ENCODE measurements at regions not wholly inside any gene's neighbourhood (a gene's known extent, or its start where the extent isn't known, plus 50 kb on each side); places are given as distances from the start of the nearest gene placed in this dataset.
"Not testable (repeated sequence)": the region's sequence is repeated elsewhere in the genome, so short reads cannot be mapped to it uniquely, and the experiment has no call there.

DNA sequence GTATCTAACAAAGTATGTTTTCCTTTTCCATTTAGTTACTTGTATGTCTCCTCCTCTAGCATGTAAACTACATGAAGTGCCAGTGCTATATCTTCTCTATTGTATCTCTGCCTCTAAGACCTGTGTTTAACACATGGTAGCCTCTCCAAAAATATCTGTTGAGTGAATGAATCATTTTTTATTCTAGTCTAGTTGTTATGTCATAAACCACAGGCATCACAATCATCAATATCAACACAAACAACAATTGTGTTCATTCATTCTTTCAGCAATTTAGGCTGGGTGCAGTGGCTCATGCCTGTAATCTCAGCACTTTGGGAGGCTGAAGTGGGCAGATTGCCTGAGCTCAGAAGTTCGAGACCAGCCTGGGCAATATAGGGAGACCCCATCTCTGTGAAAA is 111.6 kb upstream of the EYA4 start:
- H3K9me3 Mint-ChIP-seq (ENCODE audit: low read depth) = no peaks in the 10 kb centered on the region
- no peak for DNase-seq (ENCODE audit: low spot score, unreplicated experiment)
- H3K27ac Mint-ChIP-seq = no peak overlapping the region
- TF ChIP-seq, protein P1, sequence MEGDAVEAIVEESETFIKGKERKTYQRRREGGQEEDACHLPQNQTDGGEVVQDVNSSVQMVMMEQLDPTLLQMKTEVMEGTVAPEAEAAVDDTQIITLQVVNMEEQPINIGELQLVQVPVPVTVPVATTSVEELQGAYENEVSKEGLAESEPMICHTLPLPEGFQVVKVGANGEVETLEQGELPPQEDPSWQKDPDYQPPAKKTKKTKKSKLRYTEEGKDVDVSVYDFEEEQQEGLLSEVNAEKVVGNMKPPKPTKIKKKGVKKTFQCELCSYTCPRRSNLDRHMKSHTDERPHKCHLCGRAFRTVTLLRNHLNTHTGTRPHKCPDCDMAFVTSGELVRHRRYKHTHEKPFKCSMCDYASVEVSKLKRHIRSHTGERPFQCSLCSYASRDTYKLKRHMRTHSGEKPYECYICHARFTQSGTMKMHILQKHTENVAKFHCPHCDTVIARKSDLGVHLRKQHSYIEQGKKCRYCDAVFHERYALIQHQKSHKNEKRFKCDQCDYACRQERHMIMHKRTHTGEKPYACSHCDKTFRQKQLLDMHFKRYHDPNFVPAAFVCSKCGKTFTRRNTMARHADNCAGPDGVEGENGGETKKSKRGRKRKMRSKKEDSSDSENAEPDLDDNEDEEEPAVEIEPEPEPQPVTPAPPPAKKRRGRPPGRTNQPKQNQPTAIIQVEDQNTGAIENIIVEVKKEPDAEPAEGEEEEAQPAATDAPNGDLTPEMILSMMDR (IDR thresholded peaks at IDR 0.05; ENCODE audit: unreplicated experiment) = no peak
- H3K36me3 Mint-ChIP-seq (ENCODE audit: insufficient read depth) = no peaks in the 10 kb centered on the region
- no peak overlapping the region for H3K4me3 Mint-ChIP-seq (ENCODE audit: low read depth)
- H3K27me3 Mint-ChIP-seq = peaks cover 6% of the 10 kb centered on the region
- peaks cover 9% of the 10 kb centered on the region for H3K4me1 Mint-ChIP-seq (ENCODE audit: low read depth)

DNA sequence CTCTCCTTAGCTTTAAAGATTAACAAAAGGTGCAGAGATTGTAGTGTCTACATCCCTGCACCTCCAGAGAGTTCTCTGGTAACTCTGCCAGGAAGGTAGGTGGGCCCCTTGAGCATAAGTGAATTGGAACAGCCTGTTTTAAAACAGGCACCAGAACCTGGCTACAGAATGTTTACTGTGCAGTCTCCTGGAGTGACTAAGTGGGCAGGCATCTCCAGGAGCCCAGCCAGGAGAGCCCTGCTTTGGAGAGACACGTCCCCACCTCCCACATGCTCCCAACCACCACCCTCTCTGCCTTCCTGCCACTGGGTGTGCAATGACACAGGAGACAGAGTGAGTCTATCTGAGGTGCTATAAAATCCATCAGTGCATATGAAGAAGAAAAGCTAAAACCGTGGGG is 110.3 kb upstream of the EYA4 start:
- H3K27me3 Mint-ChIP-seq = peaks cover 6% of the 10 kb centered on the region
- no peak overlapping the region for H3K27ac Mint-ChIP-seq
- TF ChIP-seq, protein P1 (IDR thresholded peaks at IDR 0.05; ENCODE audit: unreplicated experiment) = no peak
- no peak for DNase-seq (ENCODE audit: low spot score, unreplicated experiment)
- no peak overlapping the region for H3K4me3 Mint-ChIP-seq (ENCODE audit: low read depth)
- H3K4me1 Mint-ChIP-seq (ENCODE audit: low read depth) = peaks cover 9% of the 10 kb centered on the region
- H3K36me3 Mint-ChIP-seq (ENCODE audit: insufficient read depth) = no peaks in the 10 kb centered on the region
- H3K9me3 Mint-ChIP-seq (ENCODE audit: low read depth) = no peaks in the 10 kb centered on the region

DNA sequence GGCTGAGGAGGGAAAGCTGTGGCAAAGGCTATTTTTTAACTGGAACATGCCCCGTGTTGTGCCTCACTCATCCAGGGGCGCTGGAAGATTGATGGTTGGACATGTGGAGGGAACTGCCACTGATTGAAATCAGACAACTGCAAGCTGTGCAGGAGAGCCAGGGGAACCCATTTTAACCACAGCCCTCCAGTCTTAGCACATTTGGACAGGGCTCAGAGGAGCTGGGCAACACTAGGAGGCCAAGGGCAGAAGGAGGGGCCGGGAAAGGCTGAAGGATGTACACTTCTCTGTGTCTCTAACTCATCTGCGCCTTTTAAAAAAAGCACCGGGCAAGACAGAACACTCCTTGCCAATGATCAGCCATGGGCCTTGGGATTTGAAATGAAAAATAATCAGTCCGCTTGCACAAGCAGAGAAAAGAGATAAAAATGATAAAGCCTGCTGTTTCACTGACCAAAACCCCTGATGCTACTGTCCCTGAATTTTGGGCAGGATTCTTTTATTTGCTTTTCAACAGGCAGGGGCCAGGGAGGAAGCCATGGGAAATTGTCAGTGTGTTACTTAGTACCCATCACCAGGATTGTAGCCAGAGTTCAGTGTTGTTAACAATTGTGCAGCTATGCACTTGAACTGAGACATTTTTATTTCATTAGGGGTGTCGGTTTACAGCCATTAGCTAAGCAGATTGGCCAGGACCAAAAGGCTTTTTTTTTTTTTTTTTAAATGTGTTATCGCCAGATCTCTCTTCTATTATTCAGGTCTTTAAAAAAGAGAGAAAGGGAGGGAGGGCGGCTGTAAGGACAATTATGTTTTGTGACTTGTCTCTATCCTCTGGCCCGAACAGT is 109.3 kb upstream of the EYA4 start:
- Mint-ChIP-seq H3K4me3 (ENCODE audit: low read depth) (no peak overlapping the region), H3K27me3 (peaks cover 6% of the 10 kb centered on the region), H3K4me1 (ENCODE audit: low read depth) (peaks cover 14% of the 10 kb centered on the region), H3K36me3 (ENCODE audit: insufficient read depth) (no peaks in the 10 kb centered on the region), H3K27ac (peak overlapping the region; percentile 50), H3K9me3 (ENCODE audit: low read depth) (no peaks in the 10 kb centered on the region)
- TF ChIP-seq, protein P1 (IDR thresholded peaks at IDR 0.05; ENCODE audit: unreplicated experiment) = no peak
- DNase-seq (ENCODE audit: low spot score, unreplicated experiment) = no peak

DNA sequence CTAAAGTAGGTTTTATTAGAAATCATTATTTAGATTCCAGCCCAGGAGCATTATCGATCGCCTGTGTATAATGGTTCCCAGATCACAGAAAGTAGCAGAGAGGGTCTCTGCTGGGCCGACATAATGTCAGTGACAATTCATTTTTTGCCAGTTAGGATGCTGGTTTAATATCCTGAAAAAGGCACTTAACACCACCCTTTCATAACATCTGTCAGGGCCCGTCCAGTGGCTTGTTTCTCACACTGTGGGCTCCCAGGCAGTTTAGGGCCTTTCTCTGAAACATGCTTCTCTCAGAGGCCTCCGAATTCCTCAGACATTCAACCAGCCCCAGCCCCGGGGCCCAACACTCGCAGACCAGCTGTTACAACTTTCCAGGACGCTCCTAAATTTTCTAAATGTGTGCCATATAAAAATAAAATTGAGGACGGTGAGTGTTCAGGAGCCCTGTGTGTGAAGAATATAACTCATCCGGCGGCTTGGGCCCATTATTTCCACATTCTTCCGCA is 108.6 kb upstream of the EYA4 start:
- no peak overlapping the region for H3K4me3 Mint-ChIP-seq (ENCODE audit: low read depth)

DNA sequence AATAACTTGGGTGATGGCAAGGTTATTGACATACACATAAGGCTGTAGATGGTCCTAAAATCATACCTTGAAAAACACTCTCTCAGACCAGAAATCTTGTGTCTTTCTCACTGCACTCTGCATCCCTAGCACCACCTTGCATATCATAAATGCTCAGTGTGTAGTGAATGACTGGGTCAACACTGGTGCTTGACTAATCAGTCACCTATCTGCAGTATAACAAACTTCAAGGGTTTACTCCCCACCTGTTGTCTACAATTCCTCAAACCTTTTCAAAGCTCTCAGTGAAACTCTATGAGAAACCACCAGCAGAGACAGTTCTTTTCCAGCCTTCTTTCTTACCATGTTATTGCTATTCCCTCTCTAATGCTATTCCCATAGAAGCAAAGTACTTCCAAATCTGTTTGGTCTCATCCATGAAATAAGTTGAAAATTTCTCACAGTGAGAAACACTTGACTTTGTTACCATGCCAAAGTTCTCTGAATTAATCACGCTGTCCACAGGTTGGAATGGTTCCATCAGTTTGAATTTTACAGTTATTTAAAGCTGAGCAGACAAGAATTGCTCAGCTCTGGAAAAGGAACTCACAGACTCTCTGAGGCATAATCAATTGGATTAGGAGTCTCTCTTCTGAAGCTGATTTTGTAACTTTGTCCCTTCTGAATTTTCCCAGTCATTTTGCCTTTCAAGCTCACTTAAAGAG is 104.8 kb upstream of the EYA4 start:
- TF ChIP-seq, protein P1 (IDR thresholded peaks at IDR 0.05; ENCODE audit: unreplicated experiment) = no peak
- H3K9me3 Mint-ChIP-seq (ENCODE audit: low read depth) = no peaks in the 10 kb centered on the region
- DNase-seq (ENCODE audit: low spot score, unreplicated experiment) = no peak
- no peak overlapping the region for H3K4me3 Mint-ChIP-seq (ENCODE audit: low read depth)
- H3K27ac Mint-ChIP-seq = no peak overlapping the region
- H3K27me3 Mint-ChIP-seq = no peaks in the 10 kb centered on the region
- H3K4me1 Mint-ChIP-seq (ENCODE audit: low read depth) = peaks cover 15% of the 10 kb centered on the region
- H3K36me3 Mint-ChIP-seq (ENCODE audit: insufficient read depth) = no peaks in the 10 kb centered on the region

More for the DNA sequence above, 108.6 kb upstream of the EYA4 start:
- H3K27ac Mint-ChIP-seq = no peak overlapping the region
- TF ChIP-seq, protein P1 (IDR thresholded peaks at IDR 0.05; ENCODE audit: unreplicated experiment) = no peak
- no peaks in the 10 kb centered on the region for H3K36me3 Mint-ChIP-seq (ENCODE audit: insufficient read depth)
- H3K27me3 Mint-ChIP-seq = peaks cover 3% of the 10 kb centered on the region
- H3K4me1 Mint-ChIP-seq (ENCODE audit: low read depth) = peaks cover 14% of the 10 kb centered on the region
- no peak for DNase-seq (ENCODE audit: low spot score, unreplicated experiment)
- H3K9me3 Mint-ChIP-seq (ENCODE audit: low read depth) = no peaks in the 10 kb centered on the region

DNA sequence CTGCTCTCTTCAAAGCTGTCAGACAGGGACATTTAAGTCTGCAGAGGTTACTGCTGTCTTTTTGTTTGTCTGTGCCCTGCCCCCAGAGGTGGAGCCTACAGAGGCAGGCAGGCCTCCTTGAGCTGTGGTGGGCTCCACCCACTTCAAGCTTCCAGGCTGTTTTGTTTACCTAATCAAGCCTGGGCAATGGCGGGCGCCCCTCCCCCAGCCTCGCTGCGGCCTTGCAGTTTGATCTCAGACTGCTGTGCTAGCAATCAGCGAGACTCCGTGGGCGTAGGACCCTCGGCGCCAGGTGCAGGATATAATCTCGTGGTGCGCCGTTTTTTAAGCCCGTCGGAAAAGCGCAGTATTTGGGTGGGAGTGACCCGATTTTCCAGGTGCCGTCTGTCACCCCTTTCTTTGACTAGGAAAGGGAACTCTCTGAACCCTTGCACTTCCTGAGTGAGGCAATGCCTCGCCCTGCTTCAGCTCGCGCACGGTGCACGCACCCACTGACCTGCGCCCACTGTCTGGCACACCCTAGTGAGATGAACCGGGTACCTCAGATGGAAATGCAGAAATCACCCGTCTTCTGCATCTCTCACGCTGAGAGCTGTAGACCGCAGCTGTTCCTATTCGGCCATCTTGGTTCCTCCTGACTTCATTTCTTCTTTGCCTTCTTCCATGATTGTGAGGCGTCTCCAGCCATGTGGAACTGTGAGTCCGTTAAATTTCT is 93.5 kb upstream of the EYA4 start:
- not testable (repeated sequence) for H3K27me3 Mint-ChIP-seq; H3K4me1 Mint-ChIP-seq (ENCODE audit: low read depth); H3K27ac Mint-ChIP-seq; H3K4me3 Mint-ChIP-seq (ENCODE audit: low read depth); DNase-seq (ENCODE audit: low spot score, unreplicated experiment); H3K36me3 Mint-ChIP-seq (ENCODE audit: insufficient read depth)
- H3K9me3 Mint-ChIP-seq (ENCODE audit: low read depth) = peaks cover 20% of the 10 kb centered on the region
